HepG2 (cell line): ENCODE measurements at regions not wholly inside any gene's neighbourhood (a gene's known extent, or its start where the extent isn't known, plus 50 kb on each side); places are given as distances from the start of the nearest gene placed in this dataset.

Experiments used
- ATAC-seq: fragments of 200-7000 bp; cut with Tn5 transposase; 3 replicates; pipeline ENCODE4 v1.9.1; 2020; ENCODE audit warnings: mild to moderate bottlenecking, moderate library complexity
- BruUV-seq: library from RNA; stranded (reverse); fragments of 400-500 nt; replicated peaks from 2 replicates; lab custom pipeline; 2021; lab: Mats Ljungman, UMichigan
- CTCF ChIA-PET: fragments of 300-600 bp; formaldehyde crosslinking; extraction: SDS; loops from one replicate; lab custom pipeline; 2021; ENCODE audit warnings: low total read pairs, inconsistent platforms, low intra/inter-chr PET ratio; lab: Yijun Ruan, JAX
- POLR2A ChIA-PET: fragments of 350-600 bp; sonication (Branson Sonifier 250); formaldehyde crosslinking; loops from one replicate; lab custom pipeline; 2020; ENCODE audit warnings: antibody characterized with exemption, inconsistent platforms; lab: Yijun Ruan, JAX
- DNase-seq: peaks from one replicate; pipeline ENCODE4 v3.0.0-alpha.2; 2015; ENCODE audit warnings: low spot score
- FAIRE-seq: peaks from 3 replicates; lab custom pipeline; 2011; peaks lifted over from hg19 to GRCh38; lab: Jason Lieb, UNC
- H2AFZ ChIP-seq: one replicate; pipeline ENCODE4 v1.6.1; 2011; ENCODE audit warnings: low read length, inconsistent platforms
- H3K27ac ChIP-seq: fragments of 300-600 bp; 3 replicates; pipeline ENCODE4 v1.8.0; 2011; ENCODE audit warnings: mixed run types, mild to moderate bottlenecking, mixed read lengths, low read length, inconsistent platforms; ENCODE audit not compliant: insufficient read depth; ENCODE audit errors: extremely low read length
- H3K27me3 ChIP-seq, 2 experiments: fragments of 200-600 bp in 1 of 2; 2 replicates in 1 of 2; 3 replicates in 1 of 2; pipeline versions ENCODE4 v1.6.0 to v1.8.0; 2011; ENCODE audit warnings: low read length in 2 of 2, mild to moderate bottlenecking in 2 of 2, moderate library complexity in 2 of 2, inconsistent platforms in 1 of 2; ENCODE audit not compliant: insufficient read depth in 2 of 2, control insufficient read depth in 1 of 2
- H3K36me3 ChIP-seq, 2 experiments: fragments of 200-600 bp in 1 of 2; replicated peaks in 1 of 2; 2 replicates in 1 of 2; 3 replicates in 1 of 2; pipeline versions ENCODE4 v1.5.1 to v1.8.0; 2011; ENCODE audit warnings: low read length in 2 of 2, inconsistent platforms in 1 of 2; ENCODE audit not compliant: insufficient read depth in 2 of 2, control insufficient read depth in 1 of 2
- H3K4me1 ChIP-seq: 2 replicates; pipeline ENCODE4 v1.5.1; 2012; ENCODE audit warnings: low read length, inconsistent platforms; ENCODE audit not compliant: insufficient read depth
- H3K4me2 ChIP-seq: 2 replicates; pipeline ENCODE4 v1.6.0; 2011; ENCODE audit warnings: low read depth, low read length, inconsistent platforms
- H3K4me3 ChIP-seq, 3 experiments: fragments of 200-600 bp in 1 of 3; sonication (generic), shearing (Covaris generic) in 1 of 3; replicated peaks in 1 of 3; 2 replicates each; pipeline ENCODE4 v1.5.1; 2011 to 2016; ENCODE audit warnings: low read length in 3 of 3, inconsistent platforms in 2 of 3, low read depth in 2 of 3, mild to moderate bottlenecking in 2 of 3, control low read depth in 1 of 3, mixed read lengths in 1 of 3; ENCODE audit not compliant: insufficient read depth in 1 of 3
- H3K79me2 ChIP-seq: one replicate; pipeline ENCODE4 v1.6.1; 2011; ENCODE audit warnings: low read length, inconsistent platforms; ENCODE audit not compliant: insufficient read depth
- H3K9ac ChIP-seq: 2 replicates; pipeline ENCODE4 v1.6.0; 2011; ENCODE audit warnings: mild to moderate bottlenecking, low read depth, low read length, inconsistent platforms; ENCODE audit not compliant: insufficient read depth
- H3K9me3 ChIP-seq: 2 replicates; pipeline ENCODE4 v1.5.1; 2012; ENCODE audit warnings: mild to moderate bottlenecking, low read length
- H4K20me1 ChIP-seq: 2 replicates; pipeline ENCODE4 v1.6.0; 2011; ENCODE audit warnings: inconsistent platforms, mild to moderate bottlenecking, low read length, moderate library complexity; ENCODE audit not compliant: insufficient read depth
- BHLHE40 ChIP-seq: IDR thresholded peaks from 2 replicates; pipeline ENCODE4 v1.6.1; 2011; ENCODE audit warnings: low read length, improper control_type of control experiment
- CREB1 ChIP-seq, 2 experiments: fragments of 450-650 bp in 1 of 2; IDR thresholded peaks; 2 replicates each; pipeline ENCODE4 v1.6.1; 2016 to 2017; ENCODE audit warnings: control low read depth in 1 of 2, mild to moderate bottlenecking in 1 of 2, missing compliant biosample characterization in 1 of 2, missing genetic modification characterization in 1 of 2
- ETV5 ChIP-seq: IDR thresholded peaks from 2 replicates; pipeline ENCODE4 v1.6.1; 2018; ENCODE audit warnings: missing biosample characterization, missing genetic modification reagents, inconsistent platforms, borderline replicate concordance
- HOXA7 ChIP-seq: sonication (generic); formaldehyde crosslinking; IDR thresholded peaks from 2 replicates; pipeline ENCODE4 v1.8.1; 2022; ENCODE audit warnings: mild to moderate bottlenecking, missing genetic modification reagents, moderate library complexity
- NONO ChIP-seq, 2 experiments: fragments of 450-650 bp in 1 of 2; sonication (generic) in 1 of 2; formaldehyde crosslinking in 1 of 2; IDR thresholded peaks in 1 of 2; conservative IDR thresholded peaks in 1 of 2; 2 replicates each; pipeline versions ENCODE4 v1.6.1 to v1.8.0; 2017 to 2022; ENCODE audit warnings: mild to moderate bottlenecking in 1 of 2, missing genetic modification reagents in 1 of 2, moderate library complexity in 1 of 2
- NR3C1 ChIP-seq: sonication (generic); formaldehyde crosslinking; IDR thresholded peaks from 2 replicates; pipeline ENCODE4 v1.4.0; 2020; ENCODE audit warnings: missing genetic modification reagents
- SMAD9 ChIP-seq: sonication (generic); formaldehyde crosslinking; IDR thresholded peaks from 2 replicates; pipeline ENCODE4 v1.5.1; 2020; ENCODE audit warnings: mild to moderate bottlenecking, missing genetic modification reagents
- SMYD3 ChIP-seq: sonication (generic); formaldehyde crosslinking; IDR thresholded peaks from 2 replicates; pipeline ENCODE4 v1.8.1; 2023; ENCODE audit warnings: mild to moderate bottlenecking, missing genetic modification reagents
- TBL1XR1 ChIP-seq: fragments of 150-350 bp; IDR thresholded peaks from 2 replicates; pipeline ENCODE4 v1.6.1; 2014; ENCODE audit warnings: borderline replicate concordance, low read length; ENCODE audit not compliant: partially characterized antibody
- WGBS: methylation state at CpG from one replicate; pipeline ENCODE4 v1.1.6; 2017; ENCODE audit warnings: low lambda C conversion rate; 5-methylcytosine and 5-hydroxymethylcytosine counted together
- in situ Hi-C: cut with HindIII; loops from 2 replicates; pipeline ENCODE4 v1.10.0; 2017; ENCODE audit warnings: low pct_unique_long_range_greater_than_20kb; ENCODE audit not compliant: extremely low pct_ligation_motif_present
- intact Hi-C: fragments of 100-400 bp; cut with micrococcal nuclease; formaldehyde crosslinking; loops from one replicate; pipeline ENCODE4 v1.10.0; 2022; ENCODE audit not compliant: unreplicated experiment
- TF ChIP-seq, protein P1 (sequence below): sonication (generic); formaldehyde crosslinking; conservative IDR thresholded peaks from 2 replicates; pipeline ENCODE4 v1.4.0; 2020; ENCODE audit warnings: missing genetic modification reagents
- TF ChIP-seq, protein P2 (sequence below): sonication (generic); formaldehyde crosslinking; IDR thresholded peaks from 2 replicates; pipeline ENCODE4 v1.5.0; 2020; ENCODE audit warnings: missing genetic modification reagents
- TF ChIP-seq, protein P3 (sequence below): sonication (generic); formaldehyde crosslinking; IDR thresholded peaks from 2 replicates; pipeline ENCODE4 v1.9.0; 2021; ENCODE audit warnings: missing genetic modification reagents, borderline replicate concordance

DNA sequence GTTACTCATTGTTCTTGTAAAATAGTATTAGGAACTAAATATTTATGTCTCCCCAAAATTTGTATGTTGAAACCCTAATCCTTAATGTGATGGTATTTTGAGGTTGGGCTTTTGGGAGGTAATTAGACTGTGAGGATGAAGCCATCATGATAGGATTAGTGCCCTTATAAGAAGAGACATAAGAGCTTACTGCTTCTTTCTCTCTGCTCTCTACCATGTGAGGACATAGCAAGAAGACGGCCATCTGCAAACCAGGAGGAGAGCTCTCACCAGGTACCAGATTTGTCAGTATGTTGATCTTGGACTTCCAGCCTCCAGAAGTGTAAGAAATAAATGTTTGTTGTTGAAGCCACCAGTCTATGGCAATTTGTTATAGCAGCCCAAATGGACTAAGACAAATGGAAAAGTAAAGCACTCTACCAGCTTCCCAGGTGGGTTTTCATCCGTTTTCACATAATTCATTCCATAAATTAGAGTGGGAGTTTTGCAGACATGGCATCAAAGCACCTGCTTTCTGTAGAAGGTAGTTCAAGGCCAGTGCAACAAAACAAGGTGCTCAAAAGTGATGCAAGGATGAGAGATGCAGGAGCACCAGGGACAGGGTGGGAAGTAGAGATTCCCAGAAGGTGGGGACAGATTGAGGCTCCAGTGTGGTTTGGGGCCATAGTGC lies 70.7 kb downstream of the MYCN start:
- H3K79me2 ChIP-seq = no peaks in the 10 kb centered on the region
- H3K4me3 ChIP-seq = no peak overlapping the region
- no peaks in the 10 kb centered on the region for H3K36me3 ChIP-seq
- H3K9ac ChIP-seq = no peak overlapping the region
- TF ChIP-seq SMAD9 (CRISPR knock-in tag) = no peak
- in situ Hi-C loops (no loop called here), intact Hi-C loops (no loop called here)
- BruUV-seq = no TSS peak
- no peaks in the 10 kb centered on the region for H3K9me3 ChIP-seq
- no peaks in the 10 kb centered on the region for H4K20me1 ChIP-seq
- H2AFZ ChIP-seq = no peak overlapping the region
- no peak for FAIRE-seq
- CTCF ChIA-PET = no interaction called here
- H3K27me3 ChIP-seq = peaks cover 2 to 12% of the 10 kb centered on the region in 2 experiments; a peak in 3 of 5 replicates
- peaks cover 11% of the 10 kb centered on the region for H3K4me1 ChIP-seq
- POLR2A ChIA-PET = no interaction called here
- H3K27ac ChIP-seq = no peak overlapping the region
- WGBS = 8% methylated on average over 2 of the region's 2 CpGs
- no peak for DNase-seq
- no peak overlapping the region for H3K4me2 ChIP-seq
- ATAC-seq = no peak

DNA sequence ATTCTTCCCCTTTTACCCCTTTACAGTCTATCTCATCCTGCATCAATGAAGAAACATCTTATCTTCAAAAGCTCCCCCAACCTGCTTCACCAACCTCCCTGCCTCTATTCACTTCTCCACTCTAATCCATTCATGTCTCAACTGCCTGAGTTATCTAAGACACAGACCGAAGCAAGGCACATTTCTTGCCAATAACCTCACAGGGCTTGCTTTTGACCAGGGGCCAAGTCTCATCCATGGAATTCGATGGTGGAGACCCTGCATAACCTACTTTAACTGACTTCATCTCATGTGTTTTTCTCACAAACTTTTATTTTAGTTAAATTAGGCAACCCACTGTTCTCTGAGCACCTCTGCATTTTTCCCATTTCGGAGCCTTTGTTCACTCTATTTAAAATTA lies 69.7 kb downstream of the MYCN start:
- Histone ChIP-seq H3K79me2 (no peaks in the 10 kb centered on the region), H3K4me2 (no peak overlapping the region), H3K27ac (no peak overlapping the region), H3K4me1 (peaks cover 18% of the 10 kb centered on the region), H3K27me3 (peaks cover 2 to 12% of the 10 kb centered on the region in 2 experiments; a peak in 3 of 5 replicates), H3K4me3 (no peak overlapping the region), H3K9me3 (no peaks in the 10 kb centered on the region), H3K9ac (no peak overlapping the region), H2AFZ (no peak overlapping the region), H4K20me1 (no peaks in the 10 kb centered on the region), H3K36me3 (no peaks in the 10 kb centered on the region)
- ChIA-PET CTCF (no interaction called here), POLR2A (no interaction called here)
- 0% methylated on average over 3 of the region's 3 CpGs for WGBS
- intact Hi-C loops = no loop called here
- no TSS peak for BruUV-seq
- in situ Hi-C loops = no loop called here
- DNase-seq = no peak
- no peak for ATAC-seq
- no peak for FAIRE-seq
- TF ChIP-seq TBL1XR1 = no peak
- no peak for TF ChIP-seq SMYD3 (CRISPR knock-in tag)
- no peak for TF ChIP-seq BHLHE40
- TF ChIP-seq NR3C1 = no peak
- no peak for TF ChIP-seq ETV5 (CRISPR knock-in tag)
- TF ChIP-seq NONO (IDR thresholded peaks at IDR 0.05) = no peak
- TF ChIP-seq NONO (CRISPR knock-in tag; conservative IDR thresholded peaks at IDR 0.05) = no peak
- TF ChIP-seq, protein P1, sequence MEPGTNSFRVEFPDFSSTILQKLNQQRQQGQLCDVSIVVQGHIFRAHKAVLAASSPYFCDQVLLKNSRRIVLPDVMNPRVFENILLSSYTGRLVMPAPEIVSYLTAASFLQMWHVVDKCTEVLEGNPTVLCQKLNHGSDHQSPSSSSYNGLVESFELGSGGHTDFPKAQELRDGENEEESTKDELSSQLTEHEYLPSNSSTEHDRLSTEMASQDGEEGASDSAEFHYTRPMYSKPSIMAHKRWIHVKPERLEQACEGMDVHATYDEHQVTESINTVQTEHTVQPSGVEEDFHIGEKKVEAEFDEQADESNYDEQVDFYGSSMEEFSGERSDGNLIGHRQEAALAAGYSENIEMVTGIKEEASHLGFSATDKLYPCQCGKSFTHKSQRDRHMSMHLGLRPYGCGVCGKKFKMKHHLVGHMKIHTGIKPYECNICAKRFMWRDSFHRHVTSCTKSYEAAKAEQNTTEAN (CRISPR knock-in tag) = no peak
- TF ChIP-seq CREB1 (IDR thresholded peaks at IDR 0.05) = no peak
- TF ChIP-seq CREB1 (CRISPR knock-in tag; IDR thresholded peaks at IDR 0.05) = no peak
- TF ChIP-seq, protein P2, sequence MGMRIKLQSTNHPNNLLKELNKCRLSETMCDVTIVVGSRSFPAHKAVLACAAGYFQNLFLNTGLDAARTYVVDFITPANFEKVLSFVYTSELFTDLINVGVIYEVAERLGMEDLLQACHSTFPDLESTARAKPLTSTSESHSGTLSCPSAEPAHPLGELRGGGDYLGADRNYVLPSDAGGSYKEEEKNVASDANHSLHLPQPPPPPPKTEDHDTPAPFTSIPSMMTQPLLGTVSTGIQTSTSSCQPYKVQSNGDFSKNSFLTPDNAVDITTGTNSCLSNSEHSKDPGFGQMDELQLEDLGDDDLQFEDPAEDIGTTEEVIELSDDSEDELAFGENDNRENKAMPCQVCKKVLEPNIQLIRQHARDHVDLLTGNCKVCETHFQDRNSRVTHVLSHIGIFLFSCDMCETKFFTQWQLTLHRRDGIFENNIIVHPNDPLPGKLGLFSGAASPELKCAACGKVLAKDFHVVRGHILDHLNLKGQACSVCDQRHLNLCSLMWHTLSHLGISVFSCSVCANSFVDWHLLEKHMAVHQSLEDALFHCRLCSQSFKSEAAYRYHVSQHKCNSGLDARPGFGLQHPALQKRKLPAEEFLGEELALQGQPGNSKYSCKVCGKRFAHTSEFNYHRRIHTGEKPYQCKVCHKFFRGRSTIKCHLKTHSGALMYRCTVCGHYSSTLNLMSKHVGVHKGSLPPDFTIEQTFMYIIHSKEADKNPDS (CRISPR knock-in tag) = no peak
- TF ChIP-seq, protein P3, sequence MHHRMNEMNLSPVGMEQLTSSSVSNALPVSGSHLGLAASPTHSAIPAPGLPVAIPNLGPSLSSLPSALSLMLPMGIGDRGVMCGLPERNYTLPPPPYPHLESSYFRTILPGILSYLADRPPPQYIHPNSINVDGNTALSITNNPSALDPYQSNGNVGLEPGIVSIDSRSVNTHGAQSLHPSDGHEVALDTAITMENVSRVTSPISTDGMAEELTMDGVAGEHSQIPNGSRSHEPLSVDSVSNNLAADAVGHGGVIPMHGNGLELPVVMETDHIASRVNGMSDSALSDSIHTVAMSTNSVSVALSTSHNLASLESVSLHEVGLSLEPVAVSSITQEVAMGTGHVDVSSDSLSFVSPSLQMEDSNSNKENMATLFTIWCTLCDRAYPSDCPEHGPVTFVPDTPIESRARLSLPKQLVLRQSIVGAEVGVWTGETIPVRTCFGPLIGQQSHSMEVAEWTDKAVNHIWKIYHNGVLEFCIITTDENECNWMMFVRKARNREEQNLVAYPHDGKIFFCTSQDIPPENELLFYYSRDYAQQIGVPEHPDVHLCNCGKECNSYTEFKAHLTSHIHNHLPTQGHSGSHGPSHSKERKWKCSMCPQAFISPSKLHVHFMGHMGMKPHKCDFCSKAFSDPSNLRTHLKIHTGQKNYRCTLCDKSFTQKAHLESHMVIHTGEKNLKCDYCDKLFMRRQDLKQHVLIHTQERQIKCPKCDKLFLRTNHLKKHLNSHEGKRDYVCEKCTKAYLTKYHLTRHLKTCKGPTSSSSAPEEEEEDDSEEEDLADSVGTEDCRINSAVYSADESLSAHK (CRISPR knock-in tag) = no peak
- TF ChIP-seq HOXA7 (CRISPR knock-in tag) = no peak
